ENCODE measurements at regions not wholly inside any gene's neighbourhood (a gene's known extent, or its start where the extent isn't known, plus 50 kb on each side); places are given as distances from the start of the nearest gene placed in this dataset.

GRCh38 chr18:1797235-1797634 is 774.1 kb downstream of the METTL4 start:
- H3K4me1 ChIP-seq (ENCODE audit: control insufficient read depth in 1 of 2, insufficient read depth in 1 of 2, low read depth in 1 of 2, low read length in 1 of 2) = no peaks in the 10 kb centered on the region
- no peaks in the 10 kb centered on the region for H3K9me3 ChIP-seq
- no peak overlapping the region for H3K4me3 ChIP-seq (ENCODE audit: low read depth in 1 of 2, low read length in 1 of 2)
- no peak for TF ChIP-seq CTCF (IDR thresholded peaks at IDR 0.05)
- H3K27me3 ChIP-seq = no peaks in the 10 kb centered on the region
- no peak overlapping the region for H3K27ac ChIP-seq
- no peaks in the 10 kb centered on the region for H3K36me3 ChIP-seq

GRCh38 chr18:1805521-1805920 is 765.8 kb downstream of the METTL4 start:
- H3K9me3 ChIP-seq = no peaks in the 10 kb centered on the region
- no peaks in the 10 kb centered on the region for H3K36me3 ChIP-seq
- H3K27ac ChIP-seq = no peak overlapping the region
- TF ChIP-seq CTCF (IDR thresholded peaks at IDR 0.05) = no peak
- no peaks in the 10 kb centered on the region for H3K4me1 ChIP-seq (ENCODE audit: control insufficient read depth in 1 of 2, insufficient read depth in 1 of 2, low read depth in 1 of 2, low read length in 1 of 2)
- H3K27me3 ChIP-seq = no peaks in the 10 kb centered on the region
- no peak overlapping the region for H3K4me3 ChIP-seq (ENCODE audit: low read depth in 1 of 2, low read length in 1 of 2)

GRCh38 chr18:1806884-1807615 is 764.3 kb downstream of the METTL4 start:
- H3K4me3 ChIP-seq (ENCODE audit: low read depth in 1 of 2, low read length in 1 of 2) = no peak overlapping the region

GRCh38 chr18:1811282-1811681 is 760.0 kb downstream of the METTL4 start:
- no peak overlapping the region for H3K4me3 ChIP-seq (ENCODE audit: low read depth in 1 of 2, low read length in 1 of 2)
- no peaks in the 10 kb centered on the region for H3K9me3 ChIP-seq
- TF ChIP-seq CTCF (IDR thresholded peaks at IDR 0.05) = no peak
- no peaks in the 10 kb centered on the region for H3K27me3 ChIP-seq
- H3K36me3 ChIP-seq = no peaks in the 10 kb centered on the region
- no peak overlapping the region for H3K27ac ChIP-seq
- H3K4me1 ChIP-seq (ENCODE audit: control insufficient read depth in 1 of 2, insufficient read depth in 1 of 2, low read depth in 1 of 2, low read length in 1 of 2) = no peaks in the 10 kb centered on the region

More at GRCh38 chr18:1806884-1807615, 764.3 kb downstream of the METTL4 start:
- no peaks in the 10 kb centered on the region for H3K4me1 ChIP-seq (ENCODE audit: control insufficient read depth in 1 of 2, insufficient read depth in 1 of 2, low read depth in 1 of 2, low read length in 1 of 2)
- no peak for TF ChIP-seq CTCF (IDR thresholded peaks at IDR 0.05)
- no peaks in the 10 kb centered on the region for H3K27me3 ChIP-seq
- no peaks in the 10 kb centered on the region for H3K9me3 ChIP-seq
- H3K27ac ChIP-seq = no peak overlapping the region
- H3K36me3 ChIP-seq = no peaks in the 10 kb centered on the region

GRCh38 chr18:1825296-1825695 is 746.0 kb downstream of the METTL4 start:
- no peaks in the 10 kb centered on the region for H3K27me3 ChIP-seq
- H3K9me3 ChIP-seq = no peaks in the 10 kb centered on the region
- TF ChIP-seq CTCF (IDR thresholded peaks at IDR 0.05) = no peak
- no peak overlapping the region for H3K27ac ChIP-seq
- H3K36me3 ChIP-seq = no peaks in the 10 kb centered on the region
- H3K4me1 ChIP-seq (ENCODE audit: control insufficient read depth in 1 of 2, insufficient read depth in 1 of 2, low read depth in 1 of 2, low read length in 1 of 2) = no peaks in the 10 kb centered on the region
- no peak overlapping the region for H3K4me3 ChIP-seq (ENCODE audit: low read depth in 1 of 2, low read length in 1 of 2)
